Hematopoietic multipotent progenitor cell treated with erythropoietin and hydrocortisone succinate and interleukin-3 and kit ligand, for 8 days (in vitro differentiated cells): ENCODE measurements at regions not wholly inside any gene's neighbourhood (a gene's known extent, or its start where the extent isn't known, plus 50 kb on each side); places are given as distances from the start of the nearest gene placed in this dataset.

Experiments used
- DNase-seq: peaks from one replicate; pipeline ENCODE4 v3.0.0-alpha.2; 2015

DNA sequence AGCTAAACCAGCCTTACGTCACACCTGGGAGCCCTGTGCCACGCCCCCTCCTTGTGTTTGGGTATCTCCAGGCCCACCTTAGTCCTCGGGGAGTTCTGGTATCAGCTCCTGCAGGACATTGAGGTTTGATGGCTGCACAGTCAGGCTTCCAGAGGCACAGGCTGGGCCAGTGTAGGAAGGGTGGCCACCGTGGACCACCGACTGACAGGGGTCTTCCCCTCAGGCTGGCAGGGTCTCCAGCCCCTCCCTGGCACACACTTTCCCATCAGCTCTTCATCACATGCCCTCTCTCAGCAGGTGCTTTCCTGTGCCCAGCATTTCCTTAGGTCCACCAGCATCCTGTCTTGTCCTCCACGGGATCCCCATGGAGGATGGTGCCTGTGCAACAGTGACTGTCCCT, 413.1 kb downstream of the TCERG1L start:
- DNase-seq: no peak

DNA sequence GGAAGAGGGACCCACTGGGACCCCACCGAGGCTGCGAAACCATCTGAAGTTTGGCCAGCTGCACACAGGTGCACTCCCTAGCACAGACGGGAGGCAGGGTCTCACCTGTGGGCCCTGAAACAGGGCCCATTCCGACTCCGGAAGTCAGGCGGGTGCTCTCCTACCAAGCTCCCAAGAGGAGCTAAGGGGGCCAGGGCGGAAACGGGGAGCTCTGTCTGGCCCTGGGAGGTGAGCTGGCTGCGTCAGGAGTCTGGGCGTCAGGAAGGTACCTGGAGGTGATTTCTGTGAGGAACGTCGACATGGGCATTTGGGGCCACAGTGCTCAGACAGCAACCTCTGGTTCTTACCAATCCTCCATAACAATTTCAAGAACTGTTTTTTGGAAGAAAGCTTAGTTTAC, 411.7 kb downstream of the TCERG1L start:
- no peak for DNase-seq

DNA sequence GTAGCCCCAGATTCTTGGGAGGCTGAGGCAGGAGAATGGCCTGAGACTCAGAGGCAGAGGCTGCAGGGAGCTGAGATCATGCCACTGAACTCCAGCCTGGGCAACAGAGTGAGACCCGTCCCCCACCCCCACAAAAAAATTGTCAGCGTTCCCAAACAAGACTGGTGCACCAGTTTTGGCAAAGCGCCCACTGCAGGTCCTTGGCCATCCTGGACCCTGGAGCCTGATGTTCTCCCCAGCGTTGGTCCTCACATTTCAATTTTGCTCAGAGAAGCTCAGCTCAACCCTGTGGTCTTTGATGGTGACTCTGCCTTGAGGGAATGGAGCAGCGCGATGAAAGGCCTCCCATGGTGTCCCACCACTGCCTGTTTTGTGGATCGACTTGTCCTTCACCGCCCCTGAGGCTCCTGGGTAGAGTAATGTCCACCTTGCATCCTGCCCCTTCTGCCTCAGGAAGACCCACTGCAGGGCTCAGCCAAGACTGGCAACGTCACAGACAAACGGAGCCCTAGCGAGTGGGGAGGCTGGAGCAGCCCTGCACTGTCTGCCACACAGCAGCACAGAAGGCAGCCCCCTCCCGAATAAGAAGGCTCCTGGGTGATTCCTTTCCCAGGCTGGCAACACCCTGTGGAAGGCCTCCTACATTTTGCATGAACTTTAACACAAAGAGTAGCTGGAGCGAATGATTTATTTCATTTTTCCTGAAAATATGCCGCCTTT, 410.9 kb downstream of the TCERG1L start:
- no peak for DNase-seq

DNA sequence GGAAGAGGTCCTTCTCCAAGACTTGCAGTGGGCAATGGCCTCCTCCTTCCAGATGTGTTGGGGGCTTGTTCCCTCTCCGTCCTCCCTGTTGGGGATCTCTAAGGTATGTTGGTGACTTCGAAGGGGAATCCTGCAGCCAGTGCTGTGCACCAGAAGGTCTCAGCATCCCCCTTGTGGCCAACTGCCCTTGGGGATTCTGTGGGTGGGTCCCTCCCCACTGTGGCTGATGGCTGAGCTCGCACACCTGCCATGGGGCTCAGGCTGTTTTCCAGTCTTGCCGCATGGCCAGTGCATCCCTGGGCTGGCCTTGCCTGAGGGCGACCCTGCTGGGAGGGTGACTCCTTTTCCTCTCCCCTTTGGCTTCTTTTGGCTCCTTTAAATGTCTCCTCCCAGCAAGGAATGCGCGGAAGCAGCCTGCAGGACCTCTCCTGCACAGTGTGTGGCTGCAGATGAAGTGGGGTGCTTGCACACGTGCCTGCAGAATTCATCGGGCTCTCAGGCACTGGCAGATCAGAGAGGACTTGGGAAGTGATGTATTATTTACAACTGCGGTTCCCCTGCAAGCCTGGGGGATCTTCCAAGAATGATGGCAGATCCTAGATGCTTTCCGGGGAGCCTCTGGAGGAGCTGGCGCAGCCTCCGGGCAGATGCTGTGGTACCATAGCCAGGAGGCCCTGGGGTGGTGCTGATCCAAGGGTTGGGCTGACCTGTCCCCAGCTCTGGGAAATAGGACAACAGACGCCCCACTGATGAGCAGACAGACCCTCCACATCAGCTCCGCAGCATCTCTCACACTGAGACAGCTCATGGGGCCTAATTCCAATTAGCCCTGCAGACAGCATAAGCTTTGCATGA, 410.0 kb downstream of the TCERG1L start:
- DNase-seq: no peak

GRCh38 chr10:130902471-130902870, 409.1 kb downstream of the TCERG1L start:
- DNase-seq: no peak

DNA sequence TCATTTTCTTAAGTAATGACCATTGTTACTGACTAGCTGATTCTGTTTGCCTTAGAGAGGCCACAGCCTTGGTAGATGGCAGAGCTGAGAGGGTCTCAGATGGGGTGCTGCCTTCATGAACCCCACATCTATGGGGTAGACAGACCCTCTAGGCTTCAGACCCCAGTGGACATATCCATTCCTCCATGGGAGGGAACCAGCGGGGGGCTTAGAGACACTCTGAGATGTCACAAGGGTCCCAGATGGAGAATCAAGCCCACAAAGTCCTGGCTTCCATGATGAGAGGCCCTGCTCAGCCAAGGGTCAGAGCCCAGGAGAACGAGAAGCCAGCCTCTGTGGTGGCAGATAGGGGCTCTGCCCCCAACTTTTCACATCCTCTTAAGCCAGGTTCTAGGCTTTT, 408.6 kb downstream of the TCERG1L start:
- DNase-seq: no peak

DNA sequence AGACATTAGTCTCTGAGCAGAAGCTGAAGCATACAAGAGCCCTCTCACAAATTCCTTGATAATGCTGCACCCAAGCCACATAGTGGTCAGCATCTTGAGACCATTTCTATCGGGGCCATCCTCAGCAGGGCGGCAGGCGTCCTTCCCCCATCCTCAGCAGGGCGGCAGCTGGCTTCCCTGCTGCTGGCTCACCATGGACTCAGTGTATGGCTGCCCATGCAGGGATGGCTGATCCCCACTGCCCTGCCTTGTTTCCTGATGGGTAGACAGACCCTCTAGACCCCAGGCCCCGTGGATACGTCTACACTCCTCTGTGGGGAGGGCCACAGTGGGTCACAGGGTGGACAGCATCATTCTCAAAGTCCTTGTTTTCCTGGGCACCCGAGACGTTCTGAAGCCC, 406.8 kb downstream of the TCERG1L start:
- no peak for DNase-seq

GRCh38 chr10:130905386-130905785, 406.1 kb downstream of the TCERG1L start:
- DNase-seq: no peak

DNA sequence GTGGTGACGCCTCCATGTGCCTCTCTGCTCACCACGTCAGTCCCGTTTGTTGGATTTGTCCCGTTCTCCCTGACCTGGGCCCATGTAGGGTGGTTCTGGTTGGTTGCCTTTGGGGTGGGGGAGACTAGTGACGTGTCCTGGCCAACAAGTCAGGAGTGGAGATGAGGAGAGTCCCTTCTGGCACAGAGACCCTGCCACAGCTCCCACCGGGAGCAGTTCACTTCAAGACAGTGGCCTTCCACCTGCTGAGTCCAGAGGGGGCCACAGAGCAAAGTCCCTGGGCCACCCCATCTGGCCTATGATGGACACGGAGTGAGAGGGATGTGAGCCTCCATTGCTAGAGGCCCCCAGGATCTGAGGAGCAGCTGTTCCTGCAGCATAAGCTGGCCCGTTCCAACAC, 405.6 kb downstream of the TCERG1L start:
- no peak for DNase-seq

DNA sequence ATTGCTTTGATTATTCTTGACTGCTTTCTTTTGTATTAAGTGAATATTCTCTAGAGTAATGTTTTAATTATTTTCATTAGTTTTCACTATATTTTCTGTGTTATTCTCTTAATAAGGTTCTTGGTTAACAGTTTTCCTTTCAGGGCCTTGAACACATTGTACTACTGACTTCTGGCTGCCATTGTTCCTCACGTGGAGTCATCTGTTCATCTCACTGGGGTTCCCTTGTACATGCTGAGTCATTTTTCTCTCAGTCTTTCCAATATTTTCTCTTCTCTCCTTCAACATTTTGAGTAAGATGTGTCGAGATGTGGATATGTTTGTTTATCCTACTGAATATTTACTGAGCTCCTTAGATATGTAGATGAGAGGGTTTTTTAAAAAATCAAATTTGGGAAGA, 400.7 kb downstream of the TCERG1L start:
- DNase-seq: no peak

DNA sequence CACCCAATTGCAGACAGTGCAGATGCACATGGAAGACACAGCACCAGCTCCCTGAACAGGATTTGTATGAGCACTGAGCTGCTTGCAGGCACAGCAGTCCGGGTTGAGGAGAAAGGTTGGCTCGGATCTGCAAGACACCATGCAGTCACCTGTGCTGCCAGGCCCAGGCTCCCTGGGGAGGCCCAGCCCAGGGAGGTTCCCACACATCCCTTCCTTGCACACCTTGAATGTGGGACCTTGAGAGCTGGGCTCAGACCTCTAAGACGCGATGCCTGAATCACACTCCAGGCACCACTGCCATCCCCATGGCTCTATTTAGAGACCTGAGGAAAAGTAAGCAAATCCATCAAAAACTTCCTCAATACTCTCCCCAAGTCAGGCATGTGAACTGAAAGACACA, 397.7 kb downstream of the TCERG1L start:
- DNase-seq: no peak

GRCh38 chr10:130914367-130914766, 397.2 kb downstream of the TCERG1L start:
- DNase-seq: no peak

DNA sequence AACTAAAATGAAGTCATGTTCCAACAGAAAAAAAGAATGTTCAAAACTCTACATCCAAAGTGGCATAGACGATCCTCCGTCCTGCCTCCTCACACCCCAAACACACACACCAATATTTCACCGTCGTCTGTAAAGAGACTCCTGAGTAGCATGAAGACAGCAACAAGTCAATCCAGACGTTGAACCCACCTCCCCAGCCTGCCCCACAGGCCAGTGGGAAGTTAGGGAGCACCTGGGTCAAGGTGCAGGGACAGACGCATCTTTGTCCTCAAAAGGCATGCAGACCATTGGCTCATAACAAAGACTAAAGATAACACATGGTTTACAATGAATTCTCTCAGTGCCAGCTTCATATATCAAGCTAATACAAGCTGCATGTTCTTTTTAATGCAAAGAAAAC, 396.5 kb downstream of the TCERG1L start:
- DNase-seq: no peak

- no peak for DNase-seq
Measured at GRCh38 chr10:130921461-130921860, 390.1 kb downstream of the TCERG1L start.

DNA sequence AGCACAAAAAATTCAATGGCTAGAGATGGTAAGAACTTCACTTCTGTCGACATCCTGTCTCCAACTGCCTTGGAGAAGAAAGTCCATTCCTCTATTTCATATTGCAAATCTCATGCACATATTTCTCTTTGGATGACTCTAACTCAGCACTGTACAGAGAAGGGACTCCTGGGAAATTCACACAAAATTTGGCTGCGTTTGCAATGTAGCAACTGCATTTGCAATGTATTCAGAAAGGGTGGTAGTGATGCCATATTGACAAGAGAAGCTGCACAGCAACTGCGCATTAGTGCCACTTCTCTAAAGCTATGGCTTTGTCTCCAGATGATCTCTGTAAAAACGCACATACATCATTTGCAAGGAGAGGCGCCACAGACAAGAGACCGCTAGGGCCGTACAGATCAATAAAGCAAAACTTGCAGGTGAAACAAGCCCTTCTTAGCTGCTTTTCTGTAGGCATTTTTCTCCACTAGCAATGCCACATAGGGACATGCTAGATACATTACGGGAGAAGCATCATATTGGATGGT, 389.5 kb downstream of the TCERG1L start:
- DNase-seq: no peak

DNA sequence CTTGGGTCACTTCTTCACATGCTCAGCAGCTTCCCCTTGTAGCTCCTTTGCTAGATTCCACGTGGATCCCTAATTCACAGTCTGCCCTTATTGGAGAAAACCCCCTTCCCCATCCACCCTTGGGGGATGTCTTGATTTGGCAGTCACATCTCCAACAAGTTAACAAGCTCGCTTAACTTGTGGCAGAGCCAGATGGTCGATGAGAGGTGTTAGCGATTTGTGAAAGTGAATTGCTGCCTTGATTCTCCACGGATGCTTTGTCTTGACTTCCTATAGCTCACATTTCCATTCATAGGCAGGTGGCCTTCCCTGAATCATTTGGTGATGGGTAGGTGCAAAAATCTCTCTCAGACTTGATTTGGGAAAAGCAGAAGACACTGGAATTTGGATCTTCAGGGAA, 387.9 kb downstream of the TCERG1L start:
- no peak for DNase-seq

- peak; percentile 2 for DNase-seq
Measured at GRCh38 chr10:130924138-130924819, 387.2 kb downstream of the TCERG1L start.

DNA sequence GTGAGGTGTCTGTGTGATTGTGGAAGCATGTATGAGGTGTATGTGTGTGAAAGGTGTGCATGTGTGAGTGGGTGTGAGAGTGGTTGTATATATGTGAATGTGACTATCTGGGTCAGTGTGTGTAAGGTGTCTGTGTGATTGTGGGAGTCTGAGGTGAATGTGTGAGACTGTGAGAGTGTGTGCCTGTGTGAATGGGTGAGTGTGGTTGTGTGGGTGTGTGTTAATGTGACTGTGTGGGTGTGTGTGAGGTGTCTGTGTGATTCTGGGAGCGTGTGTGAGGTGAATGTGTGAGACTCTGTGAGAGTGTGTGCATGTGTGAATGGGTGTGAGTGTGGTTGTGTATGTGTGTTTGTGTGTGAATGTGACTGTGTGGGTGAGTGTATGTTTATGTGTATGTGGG, 385.1 kb downstream of the TCERG1L start:
- no peak for DNase-seq

- no peak for DNase-seq
Measured at GRCh38 chr10:130927157-130927556, 384.4 kb downstream of the TCERG1L start.

GRCh38 chr10:130928306-130928705, 383.2 kb downstream of the TCERG1L start:
- DNase-seq: no peak

DNA sequence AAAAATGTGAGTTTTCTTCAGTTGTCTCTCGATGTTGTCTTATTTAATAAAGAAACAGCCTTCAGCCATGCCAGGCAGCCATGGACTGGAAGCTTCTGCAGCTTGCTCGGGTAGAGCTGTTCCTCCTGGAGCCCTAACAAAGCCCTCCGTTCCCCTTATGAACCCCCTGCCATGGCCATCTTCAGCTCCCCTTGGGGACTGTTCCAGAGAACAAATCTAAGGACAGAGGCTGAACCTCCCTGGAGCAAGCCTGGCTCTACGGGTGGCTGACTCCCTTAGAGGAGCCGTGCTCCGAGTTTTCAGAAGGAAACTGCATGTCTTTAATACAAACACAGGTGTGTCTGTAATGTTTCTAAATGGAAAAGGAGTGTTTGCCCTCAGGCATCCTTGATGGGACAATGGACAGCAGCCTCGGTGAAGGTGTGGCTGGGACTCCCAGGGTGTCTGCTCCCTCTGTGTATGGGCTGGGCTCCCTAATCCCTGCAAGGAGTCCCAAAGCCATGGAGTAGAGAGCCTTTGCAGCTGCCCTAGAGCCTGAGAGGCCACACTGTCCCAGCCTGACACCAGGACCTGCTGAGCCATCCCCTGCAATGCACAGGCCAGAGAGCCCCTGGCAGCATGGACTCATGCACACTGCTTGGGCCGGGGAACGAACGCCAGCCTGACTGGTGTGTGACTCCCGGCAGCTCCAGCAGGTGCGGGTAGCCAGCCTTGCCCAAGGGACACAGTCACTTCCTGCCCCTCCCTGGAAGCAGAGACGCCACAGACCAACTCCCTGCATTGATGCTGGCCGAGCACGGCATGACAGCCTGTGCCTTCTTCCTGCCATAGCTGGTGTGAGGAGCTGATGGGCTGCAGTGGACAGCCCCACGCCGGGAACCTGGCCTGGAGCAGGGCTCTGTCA, 381.8 kb downstream of the TCERG1L start:
- DNase-seq: no peak

GRCh38 chr10:130930821-130931220, 380.7 kb downstream of the TCERG1L start:
- no peak for DNase-seq

- no peak for DNase-seq
Measured at GRCh38 chr10:130931256-130931655, 380.3 kb downstream of the TCERG1L start.
